NCI-H774 (cell line): ENCODE measurements at regions not wholly inside any gene's neighbourhood (a gene's known extent, or its start where the extent isn't known, plus 50 kb on each side); places are given as distances from the start of the nearest gene placed in this dataset.
"Not testable (repeated sequence)": the region's sequence is repeated elsewhere in the genome, so short reads cannot be mapped to it uniquely, and the experiment has no call there.

Source experiments
- DNase-seq: peaks from one replicate; lab custom pipeline; 2025; lab: John Stamatoyannopoulos, UW

- DNase-seq, result peak; percentile 59
These were observed 66.4 kb upstream of the BTG3 start for GRCh38 chr21:17679002-17679600.

GRCh38 chr21:17676930-17677329 lies 64.2 kb upstream of the BTG3 start:
- DNase-seq, result not testable (repeated sequence)

GRCh38 chr21:17674106-17674505 lies 61.4 kb upstream of the BTG3 start:
- DNase-seq, result no peak

GRCh38 chr21:17673261-17674020 lies 60.7 kb upstream of the BTG3 start:
- no peak for DNase-seq

- DNase-seq, result peak; percentile 72
These were observed 59.0 kb upstream of the BTG3 start for GRCh38 chr21:17671733-17672132.

GRCh38 chr21:17668479-17669140 lies 55.9 kb upstream of the BTG3 start:
- no peak for DNase-seq

- no peak for DNase-seq
These were observed 54.6 kb upstream of the BTG3 start for GRCh38 chr21:17667256-17667655.
